ENCODE measurements at regions not wholly inside any gene's neighbourhood (a gene's known extent, or its start where the extent isn't known, plus 50 kb on each side); places are given as distances from the start of the nearest gene placed in this dataset.

DNA sequence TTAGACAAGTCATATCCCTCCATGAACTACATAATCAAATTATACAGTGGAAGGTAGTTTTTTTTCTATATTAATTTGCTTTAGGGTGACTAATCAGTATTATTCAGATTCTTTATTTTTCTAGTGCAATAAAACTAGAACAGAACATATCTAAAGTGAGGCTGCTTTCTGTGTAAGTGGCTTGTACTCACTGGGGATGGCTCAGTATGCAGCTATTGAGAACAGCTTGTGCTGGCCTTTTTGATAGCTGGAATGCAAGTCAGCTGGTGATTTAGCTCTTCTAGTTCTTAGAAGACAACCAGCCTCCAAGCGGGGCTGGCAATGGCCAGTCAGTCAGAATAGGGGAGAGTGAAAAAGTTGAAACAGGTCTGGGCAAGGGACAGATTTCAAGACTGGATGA is 119.4 kb downstream of the BLID start:
- TF ChIP-seq, protein P1, sequence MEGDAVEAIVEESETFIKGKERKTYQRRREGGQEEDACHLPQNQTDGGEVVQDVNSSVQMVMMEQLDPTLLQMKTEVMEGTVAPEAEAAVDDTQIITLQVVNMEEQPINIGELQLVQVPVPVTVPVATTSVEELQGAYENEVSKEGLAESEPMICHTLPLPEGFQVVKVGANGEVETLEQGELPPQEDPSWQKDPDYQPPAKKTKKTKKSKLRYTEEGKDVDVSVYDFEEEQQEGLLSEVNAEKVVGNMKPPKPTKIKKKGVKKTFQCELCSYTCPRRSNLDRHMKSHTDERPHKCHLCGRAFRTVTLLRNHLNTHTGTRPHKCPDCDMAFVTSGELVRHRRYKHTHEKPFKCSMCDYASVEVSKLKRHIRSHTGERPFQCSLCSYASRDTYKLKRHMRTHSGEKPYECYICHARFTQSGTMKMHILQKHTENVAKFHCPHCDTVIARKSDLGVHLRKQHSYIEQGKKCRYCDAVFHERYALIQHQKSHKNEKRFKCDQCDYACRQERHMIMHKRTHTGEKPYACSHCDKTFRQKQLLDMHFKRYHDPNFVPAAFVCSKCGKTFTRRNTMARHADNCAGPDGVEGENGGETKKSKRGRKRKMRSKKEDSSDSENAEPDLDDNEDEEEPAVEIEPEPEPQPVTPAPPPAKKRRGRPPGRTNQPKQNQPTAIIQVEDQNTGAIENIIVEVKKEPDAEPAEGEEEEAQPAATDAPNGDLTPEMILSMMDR (IDR thresholded peaks at IDR 0.05), result no peak
- TF ChIP-seq POLR2A (IDR thresholded peaks at IDR 0.05), result no peak
- peak; percentile 58 for TF ChIP-seq POLR2AphosphoS5 (IDR thresholded peaks at IDR 0.05)
